K562 (cell line): ENCODE measurements at regions not wholly inside any gene's neighbourhood (a gene's known extent, or its start where the extent isn't known, plus 50 kb on each side); places are given as distances from the start of the nearest gene placed in this dataset.

ENCODE experiments used
- ATAC-seq: fragments of 200-7000 bp; cut with Tn5 transposase; 3 replicates; pipeline ENCODE4 v1.9.1; 2020; ENCODE audit warnings: moderate library complexity
- BruUV-seq: library from RNA; stranded (reverse); fragments of 400-500 nt; replicated peaks from 2 replicates; lab custom pipeline; 2021; lab: Mats Ljungman, UMichigan
- CTCF ChIA-PET: fragments of 300-600 bp; formaldehyde crosslinking; extraction: SDS; loops from one replicate; lab custom pipeline; 2021; ENCODE audit warnings: low intra/inter-chr PET ratio; lab: Yijun Ruan, JAX
- POLR2A ChIA-PET: fragments of 300-600, 350-650 bp; sonication (Branson Sonifier 250); formaldehyde crosslinking; extraction: SDS; loops from one replicate; lab custom pipeline; 2021; ENCODE audit warnings: antibody characterized with exemption, inconsistent platforms; lab: Yijun Ruan, JAX
- DNase-seq, 4 experiments: peaks; one replicate each; pipeline versions ENCODE4 v3.0.0 to v3.0.0-alpha.2; 2011 to 2018; ENCODE audit warnings: low spot score in 3 of 4, mixed read lengths in 3 of 4; ENCODE audit errors: extremely low read depth in 1 of 4
- FAIRE-seq: peaks from 2 replicates; lab custom pipeline; 2011; peaks lifted over from hg19 to GRCh38; lab: Jason Lieb, UNC
- H2AFZ ChIP-seq: 2 replicates; pipeline ENCODE4 v1.6.0; 2011; ENCODE audit warnings: low read depth, low read length, control low read depth, inconsistent platforms
- H3K27ac ChIP-seq: fragments of 200-600 bp; 3 replicates; pipeline ENCODE4 v1.8.0; 2011; ENCODE audit warnings: low read depth, mild to moderate bottlenecking, control low read depth, inconsistent platforms, low read length, moderate library complexity, mixed read lengths; ENCODE audit errors: extremely low read depth
- H3K27me3 ChIP-seq, 2 experiments: fragments of 300-600 bp in 1 of 2; 2 replicates in 1 of 2; 3 replicates in 1 of 2; pipeline versions ENCODE4 v1.6.0 to v1.8.0; 2011; ENCODE audit warnings: inconsistent platforms in 2 of 2, low read length in 2 of 2, mild to moderate bottlenecking in 1 of 2, mixed read lengths in 1 of 2, moderate library complexity in 1 of 2; ENCODE audit not compliant: control insufficient read depth in 2 of 2, insufficient read depth in 2 of 2
- H3K36me3 ChIP-seq: fragments of 300-600 bp; 3 replicates; pipeline ENCODE4 v1.8.0; 2011; ENCODE audit warnings: mild to moderate bottlenecking, low read length, inconsistent platforms; ENCODE audit not compliant: control insufficient read depth, insufficient read depth
- H3K4me1 ChIP-seq, 2 experiments: fragments of 200-600 bp in 1 of 2; replicated peaks in 1 of 2; 2 replicates in 1 of 2; 3 replicates in 1 of 2; pipeline versions ENCODE4 v1.5.1 to v1.8.0; 2011; ENCODE audit warnings: inconsistent platforms in 2 of 2, low read length in 2 of 2, mild to moderate bottlenecking in 1 of 2, mixed read lengths in 1 of 2, moderate library complexity in 1 of 2; ENCODE audit not compliant: control insufficient read depth in 2 of 2, insufficient read depth in 2 of 2
- H3K4me2 ChIP-seq: 2 replicates; pipeline ENCODE4 v1.6.1; 2011; ENCODE audit warnings: low read length, control low read depth, inconsistent platforms, mixed read lengths; ENCODE audit not compliant: insufficient read depth
- H3K4me3 ChIP-seq: fragments of 200-600 bp; sonication (generic), shearing (Covaris generic); 2 replicates; pipeline ENCODE4 v1.5.1; 2016; ENCODE audit warnings: control low read depth, inconsistent platforms
- H3K79me2 ChIP-seq: fragments of 200-600 bp; 3 replicates; pipeline ENCODE4 v1.8.0; 2011; ENCODE audit warnings: low read length, inconsistent platforms; ENCODE audit not compliant: control insufficient read depth, insufficient read depth
- H3K9ac ChIP-seq, 2 experiments: 2 replicates each; pipeline versions ENCODE4 v1.6.0 to v1.6.1; 2011; ENCODE audit warnings: low read depth in 2 of 2, low read length in 2 of 2, control low read depth in 1 of 2, inconsistent platforms in 1 of 2, mild to moderate bottlenecking in 1 of 2, mixed read lengths in 1 of 2; ENCODE audit not compliant: insufficient read depth in 1 of 2
- H3K9me1 ChIP-seq: one replicate; pipeline ENCODE4 v1.6.0; 2011; ENCODE audit warnings: inconsistent platforms, mild to moderate bottlenecking, low read length, moderate library complexity; ENCODE audit not compliant: control insufficient read depth, insufficient read depth
- H3K9me3 ChIP-seq: replicated peaks from 2 replicates; pipeline ENCODE4 v1.5.1; 2011; ENCODE audit warnings: low read depth, low read length, inconsistent platforms; ENCODE audit not compliant: control insufficient read depth, insufficient read depth
- H4K20me1 ChIP-seq: replicated peaks from 2 replicates; pipeline ENCODE4 v1.6.1; 2011; ENCODE audit warnings: low read length, inconsistent platforms, mixed read lengths; ENCODE audit not compliant: control insufficient read depth, insufficient read depth
- ARHGAP35 ChIP-seq: fragments of 450-650 bp; IDR thresholded peaks from 2 replicates; pipeline ENCODE4 v1.6.1; 2018; ENCODE audit not compliant: partially characterized antibody
- HDAC3 ChIP-seq: fragments of 450-650 bp; IDR thresholded peaks from 2 replicates; pipeline ENCODE4 v1.6.1; 2018; ENCODE audit warnings: borderline replicate concordance, mild to moderate bottlenecking, moderate library complexity; ENCODE audit not compliant: partially characterized antibody
- NFIC ChIP-seq: fragments of 450-650 bp; IDR thresholded peaks from 2 replicates; pipeline ENCODE4 v1.6.1; 2017; ENCODE audit warnings: mild to moderate bottlenecking, inconsistent platforms
- PHB2 ChIP-seq: fragments of 450-650 bp; IDR thresholded peaks from 2 replicates; pipeline ENCODE4 v1.6.1; 2017; ENCODE audit warnings: low read depth
- TAF9B ChIP-seq: fragments of 450-650 bp; IDR thresholded peaks from 2 replicates; pipeline ENCODE4 v1.6.1; 2018; ENCODE audit warnings: mild to moderate bottlenecking; ENCODE audit not compliant: partially characterized antibody
- ZNF212 ChIP-seq: fragments of 450-650 bp; formaldehyde crosslinking; IDR thresholded peaks from 2 replicates; pipeline ENCODE4 v1.4.0; 2020; ENCODE audit warnings: mild to moderate bottlenecking
- ZNF311 ChIP-seq: fragments of 250-450 bp; sonication (Bioruptor Pico); IDR thresholded peaks from 2 replicates; pipeline ENCODE4 v1.4.0; 2020; ENCODE audit warnings: mild to moderate bottlenecking, moderate library complexity
- ZNF668 ChIP-seq: fragments of 250-450 bp; sonication (Bioruptor Pico); IDR thresholded peaks from 2 replicates; pipeline ENCODE4 v1.8.0; 2022; ENCODE audit warnings: mild to moderate bottlenecking, inconsistent platforms
- WGBS: fragments of 100-300 bp; shearing (Covaris generic); methylation state at CpG from one replicate; pipeline ENCODE4 v1.1.6; 2016; ENCODE audit warnings: low coverage, mixed read lengths; ENCODE audit not compliant: insufficient coverage; ENCODE audit errors: missing lambda C conversion rate; 5-methylcytosine and 5-hydroxymethylcytosine counted together
- in situ Hi-C: fragments of 300-500 bp; cut with MboI; formaldehyde crosslinking; loops from 4 replicates; pipeline ENCODE4 v1.15.0; 2018; ENCODE audit warnings: inconsistent platforms, mixed read lengths
- intact Hi-C: fragments of 100-400 bp; cut with micrococcal nuclease; formaldehyde crosslinking; loops from 2 replicates; pipeline ENCODE4 v1.14.2; 2022
- TF ChIP-seq, protein P1 (sequence below): fragments of 250-450 bp; sonication (Bioruptor Pico); IDR thresholded peaks from 2 replicates; pipeline ENCODE4 v1.9.0; 2021; ENCODE audit warnings: mild to moderate bottlenecking, inconsistent platforms
- TF ChIP-seq, protein P2 (sequence below): sonication (generic); formaldehyde crosslinking; IDR thresholded peaks from 2 replicates; pipeline ENCODE4 v1.9.0; 2022; ENCODE audit warnings: mild to moderate bottlenecking, missing genetic modification reagents

DNA sequence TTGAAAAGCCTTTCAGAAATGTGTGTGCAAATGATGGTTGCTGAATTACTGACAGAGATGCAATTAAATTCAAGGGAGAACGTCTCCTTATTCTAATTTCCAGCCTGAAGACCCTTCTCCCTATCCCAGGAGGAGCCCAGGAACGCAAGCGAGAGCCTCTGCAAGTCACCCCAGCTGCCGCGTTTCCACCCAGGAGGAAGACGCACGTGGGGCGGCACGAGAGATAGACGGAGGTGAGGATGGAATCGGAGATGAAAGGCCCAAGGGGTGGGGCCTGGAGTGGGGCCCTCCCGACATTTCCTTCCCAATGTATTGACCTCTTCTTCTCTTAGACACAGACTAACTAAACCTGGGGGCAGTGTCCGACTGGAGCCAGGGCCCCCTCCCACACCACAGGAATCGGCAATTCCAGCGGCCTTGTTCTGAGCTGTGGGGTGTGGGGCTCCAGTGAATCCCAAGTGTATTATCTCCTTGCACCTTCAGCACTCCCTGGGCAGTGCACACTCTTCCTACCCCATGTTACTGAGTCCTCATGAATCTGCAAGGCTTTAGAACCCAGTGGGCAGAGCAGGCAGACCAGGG is 322.5 kb downstream of the AJAP1 start:
- in situ Hi-C loops, result no loop called here
- BruUV-seq, result no TSS peak
- ChIA-PET CTCF (no interaction called here), POLR2A (no interaction called here)
- DNase-seq (no peak), ATAC-seq (no peak), FAIRE-seq (no peak)
- Histone ChIP-seq H2AFZ (no peak overlapping the region), H3K4me1 (no peaks in the 10 kb centered on the region), H3K9me3 (no peaks in the 10 kb centered on the region), H3K4me3 (no peak overlapping the region), H3K36me3 (no peaks in the 10 kb centered on the region), H3K27ac (no peak overlapping the region), H3K79me2 (no peaks in the 10 kb centered on the region), H3K9me1 (no peaks in the 10 kb centered on the region), H3K27me3 (peaks cover 4 to 24% of the 10 kb centered on the region in 2 experiments; a peak in 4 of 5 replicates), H4K20me1 (no peaks in the 10 kb centered on the region), H3K4me2 (no peak overlapping the region), H3K9ac (no peak overlapping the region)
- 2% methylated on average over 14 of the region's 15 CpGs for WGBS
- intact Hi-C loops, result no loop called here
- TF ChIP-seq ARHGAP35 (no peak), PHB2 (no peak), ZNF212 (CRISPR knock-in tag) (no peak), TAF9B (no peak), NFIC (no peak), ZNF668 (CRISPR knock-in tag) (no peak), ZNF311 (no peak), HDAC3 (no peak)
- TF ChIP-seq, protein P1, sequence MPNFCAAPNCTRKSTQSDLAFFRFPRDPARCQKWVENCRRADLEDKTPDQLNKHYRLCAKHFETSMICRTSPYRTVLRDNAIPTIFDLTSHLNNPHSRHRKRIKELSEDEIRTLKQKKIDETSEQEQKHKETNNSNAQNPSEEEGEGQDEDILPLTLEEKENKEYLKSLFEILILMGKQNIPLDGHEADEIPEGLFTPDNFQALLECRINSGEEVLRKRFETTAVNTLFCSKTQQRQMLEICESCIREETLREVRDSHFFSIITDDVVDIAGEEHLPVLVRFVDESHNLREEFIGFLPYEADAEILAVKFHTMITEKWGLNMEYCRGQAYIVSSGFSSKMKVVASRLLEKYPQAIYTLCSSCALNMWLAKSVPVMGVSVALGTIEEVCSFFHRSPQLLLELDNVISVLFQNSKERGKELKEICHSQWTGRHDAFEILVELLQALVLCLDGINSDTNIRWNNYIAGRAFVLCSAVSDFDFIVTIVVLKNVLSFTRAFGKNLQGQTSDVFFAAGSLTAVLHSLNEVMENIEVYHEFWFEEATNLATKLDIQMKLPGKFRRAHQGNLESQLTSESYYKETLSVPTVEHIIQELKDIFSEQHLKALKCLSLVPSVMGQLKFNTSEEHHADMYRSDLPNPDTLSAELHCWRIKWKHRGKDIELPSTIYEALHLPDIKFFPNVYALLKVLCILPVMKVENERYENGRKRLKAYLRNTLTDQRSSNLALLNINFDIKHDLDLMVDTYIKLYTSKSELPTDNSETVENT, result no peak
- TF ChIP-seq, protein P2, sequence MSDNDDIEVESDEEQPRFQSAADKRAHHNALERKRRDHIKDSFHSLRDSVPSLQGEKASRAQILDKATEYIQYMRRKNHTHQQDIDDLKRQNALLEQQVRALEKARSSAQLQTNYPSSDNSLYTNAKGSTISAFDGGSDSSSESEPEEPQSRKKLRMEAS (CRISPR knock-in tag), result no peak
